HUES6 (cell line): ENCODE measurements at regions not wholly inside any gene's neighbourhood (a gene's known extent, or its start where the extent isn't known, plus 50 kb on each side); places are given as distances from the start of the nearest gene placed in this dataset.

Experiments used
- H3K27ac ChIP-seq: 2 replicates; pipeline ENCODE4 v1.7.0; 2013; ENCODE audit warnings: low read depth, mild to moderate bottlenecking, low read length, inconsistent platforms
- H3K27me3 ChIP-seq: 2 replicates; pipeline ENCODE4 v1.6.1; 2013; ENCODE audit warnings: low read length; ENCODE audit not compliant: control insufficient read depth, insufficient read depth
- H3K36me3 ChIP-seq: 2 replicates; pipeline ENCODE4 v1.6.1; 2013; ENCODE audit warnings: low read length; ENCODE audit not compliant: control insufficient read depth, insufficient read depth
- H3K4me1 ChIP-seq: 2 replicates; pipeline ENCODE4 v1.6.1; 2013; ENCODE audit warnings: low read length; ENCODE audit not compliant: control insufficient read depth, insufficient read depth
- H3K4me3 ChIP-seq: 2 replicates; pipeline ENCODE4 v1.5.1; 2013; ENCODE audit warnings: low read depth, low read length
- H3K9ac ChIP-seq: one replicate; pipeline ENCODE4 v1.6.1; 2013; ENCODE audit warnings: mild to moderate bottlenecking, low read length
- H3K9me3 ChIP-seq: 2 replicates; pipeline ENCODE4 v1.6.1; 2013; ENCODE audit warnings: low read depth, low read length; ENCODE audit not compliant: control insufficient read depth, insufficient read depth

DNA sequence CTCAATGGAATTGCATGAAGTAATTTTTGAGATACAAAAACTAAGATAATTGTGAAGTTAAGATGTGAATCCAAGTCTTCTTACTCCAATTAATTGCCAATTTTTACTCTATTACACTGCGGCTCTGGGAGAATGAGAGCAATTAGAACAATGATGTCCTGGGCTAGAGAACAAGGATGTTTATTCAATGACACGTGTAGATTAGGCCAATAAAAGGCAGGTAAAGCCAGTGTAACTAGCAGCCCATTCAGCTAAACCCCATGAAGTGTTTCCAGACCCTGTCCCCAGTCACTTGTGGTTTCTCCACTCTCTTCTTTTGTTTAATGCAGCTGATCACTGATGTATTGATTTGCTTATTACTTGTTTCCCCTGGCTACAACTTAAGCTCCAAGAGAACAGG, 381.1 kb upstream of the ARHGEF26 start:
- H3K27ac ChIP-seq: no peak overlapping the region

DNA sequence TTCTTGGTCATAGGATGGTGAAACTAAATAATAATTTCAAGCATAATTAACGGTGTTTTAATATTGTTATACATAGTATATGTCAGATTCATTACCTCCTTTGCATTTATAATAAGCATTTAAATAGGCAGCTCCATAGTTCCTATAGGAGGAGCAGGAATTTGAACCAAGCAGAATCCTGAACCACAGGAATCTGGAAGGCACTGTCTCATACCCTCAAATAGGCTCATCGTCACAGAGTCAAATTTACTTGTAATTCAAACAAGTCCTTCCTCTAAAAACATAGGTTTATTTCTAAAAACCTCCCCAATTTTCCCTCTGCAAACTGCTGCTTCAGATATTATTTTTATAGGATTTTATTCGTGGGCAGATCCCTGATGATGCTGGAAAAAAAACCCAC, 376.3 kb upstream of the ARHGEF26 start:
- Histone ChIP-seq H3K4me1 (no peaks in the 10 kb centered on the region; the same call in 1 of the 2 replicates), H3K9me3 (no peaks in the 10 kb centered on the region), H3K36me3 (no peaks in the 10 kb centered on the region), H3K27ac (no peak overlapping the region), H3K9ac (no peak overlapping the region), H3K4me3 (no peak overlapping the region), H3K27me3 (no peaks in the 10 kb centered on the region)

More for the DNA sequence above, 381.1 kb upstream of the ARHGEF26 start:
- H3K4me1 ChIP-seq: no peaks in the 10 kb centered on the region; the same call in 1 of the 2 replicates
- H3K4me3 ChIP-seq: no peak overlapping the region
- H3K27me3 ChIP-seq: no peaks in the 10 kb centered on the region
- H3K9ac ChIP-seq: no peak overlapping the region
- no peaks in the 10 kb centered on the region; the same call in 1 of the 2 replicates for H3K9me3 ChIP-seq
- no peaks in the 10 kb centered on the region for H3K36me3 ChIP-seq

DNA sequence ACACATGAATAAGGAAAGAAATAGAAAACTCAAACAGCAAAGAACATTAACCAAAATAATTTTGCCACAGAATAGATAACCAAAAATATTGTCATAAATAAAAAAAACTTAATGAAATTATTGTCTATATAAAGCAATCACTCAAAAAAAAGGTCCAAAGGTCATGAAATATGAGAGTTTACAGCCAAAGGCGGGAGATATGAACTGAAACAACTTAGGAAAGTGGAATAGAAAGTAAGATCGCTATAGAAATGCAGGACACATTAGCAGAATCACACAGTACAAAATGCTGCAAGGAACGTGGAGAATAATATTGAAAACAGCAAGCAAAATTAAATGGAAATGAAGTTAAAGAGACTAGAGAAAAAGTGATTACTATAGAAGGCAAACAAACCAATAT, 375.0 kb upstream of the ARHGEF26 start:
- no peak overlapping the region for H3K27ac ChIP-seq
- H3K9ac ChIP-seq: no peak overlapping the region
- H3K4me3 ChIP-seq: no peak overlapping the region
- no peaks in the 10 kb centered on the region for H3K36me3 ChIP-seq
- no peaks in the 10 kb centered on the region; the same call in 1 of the 2 replicates for H3K4me1 ChIP-seq
- H3K9me3 ChIP-seq: no peaks in the 10 kb centered on the region
- no peaks in the 10 kb centered on the region for H3K27me3 ChIP-seq

DNA sequence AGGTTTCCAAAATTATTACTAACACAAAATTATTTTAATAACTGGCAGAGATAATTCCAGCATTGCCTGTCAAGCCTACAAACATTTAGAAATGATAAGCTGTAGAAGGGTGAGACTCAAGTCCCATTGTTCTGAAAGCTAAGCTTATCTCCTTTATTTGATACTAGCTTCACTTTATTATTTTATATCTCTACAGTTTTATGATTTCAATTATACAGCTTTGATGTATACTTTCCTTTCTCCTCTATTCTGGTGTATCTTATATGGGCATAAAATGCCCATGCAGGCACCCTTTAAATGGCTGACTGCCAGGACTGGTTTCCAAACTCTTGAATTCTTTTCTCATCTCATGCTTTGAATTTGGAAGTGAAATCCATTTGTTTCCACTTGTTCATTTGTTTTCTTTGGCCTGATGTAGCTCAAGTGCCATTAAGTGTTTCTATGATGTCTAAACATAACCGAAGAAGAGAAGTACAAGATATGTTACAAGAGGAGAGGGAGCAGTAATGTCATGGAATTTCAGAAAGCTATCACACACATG, 372.1 kb upstream of the ARHGEF26 start:
- no peaks in the 10 kb centered on the region for H3K27me3 ChIP-seq
- no peaks in the 10 kb centered on the region for H3K4me1 ChIP-seq
- H3K4me3 ChIP-seq: no peak overlapping the region

DNA sequence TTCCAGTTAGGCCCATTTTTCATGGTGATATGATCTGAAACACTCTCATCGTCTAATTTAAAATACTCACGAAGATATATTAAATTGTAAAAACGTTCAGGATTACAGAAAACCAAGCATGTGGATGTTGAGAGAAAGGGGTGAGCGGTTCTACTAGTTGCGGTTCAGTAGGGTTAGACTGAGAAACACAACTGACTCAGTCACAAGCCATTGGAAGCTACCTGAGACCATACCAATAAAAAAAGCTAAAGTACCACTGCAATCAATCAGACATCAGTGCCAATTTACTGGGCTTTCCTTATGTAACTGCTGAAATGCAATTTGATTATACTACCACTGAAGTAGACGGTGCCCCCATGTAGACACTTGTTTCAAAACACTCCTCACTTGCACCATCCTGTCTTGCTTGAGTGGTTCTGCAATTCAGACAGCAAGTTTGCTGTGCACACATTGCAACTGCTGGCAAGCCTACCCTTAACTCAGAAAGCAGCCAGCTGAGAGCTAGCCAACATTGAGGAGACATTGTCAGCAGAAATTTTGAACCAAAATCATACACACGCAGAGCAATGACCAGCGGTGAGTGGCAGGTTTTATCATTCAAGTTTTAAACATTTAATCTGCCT, 368.7 kb upstream of the ARHGEF26 start:
- Histone ChIP-seq H3K27ac (no peak overlapping the region), H3K27me3 (no peaks in the 10 kb centered on the region), H3K9me3 (no peaks in the 10 kb centered on the region), H3K9ac (no peak overlapping the region), H3K4me3 (no peak overlapping the region), H3K36me3 (no peaks in the 10 kb centered on the region), H3K4me1 (no peaks in the 10 kb centered on the region)

More for the DNA sequence above, 372.1 kb upstream of the ARHGEF26 start:
- no peak overlapping the region for H3K9ac ChIP-seq
- H3K36me3 ChIP-seq: no peaks in the 10 kb centered on the region
- H3K27ac ChIP-seq: no peak overlapping the region
- no peaks in the 10 kb centered on the region for H3K9me3 ChIP-seq

DNA sequence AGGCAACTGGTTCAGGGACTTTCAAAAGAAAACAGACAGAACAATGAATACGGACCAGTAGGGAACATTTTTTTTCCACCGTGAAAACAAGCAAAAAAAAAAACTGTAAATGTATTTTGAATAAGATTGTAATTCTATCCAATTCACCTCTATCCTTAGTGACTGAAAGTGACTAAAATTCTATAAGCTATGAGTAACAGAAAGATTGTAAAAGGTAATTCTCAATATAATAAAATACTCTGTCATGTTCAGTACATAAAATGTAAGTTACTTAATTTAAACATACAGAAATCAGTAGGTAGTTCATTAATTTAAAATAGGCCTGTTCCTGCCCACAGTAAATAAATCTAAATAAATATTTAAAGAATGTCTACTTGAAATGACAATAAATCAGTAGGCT, 368.2 kb upstream of the ARHGEF26 start:
- Histone ChIP-seq H3K27me3 (no peaks in the 10 kb centered on the region), H3K4me1 (no peaks in the 10 kb centered on the region), H3K9me3 (no peaks in the 10 kb centered on the region), H3K9ac (no peak overlapping the region), H3K27ac (no peak overlapping the region), H3K36me3 (no peaks in the 10 kb centered on the region), H3K4me3 (no peak overlapping the region)

DNA sequence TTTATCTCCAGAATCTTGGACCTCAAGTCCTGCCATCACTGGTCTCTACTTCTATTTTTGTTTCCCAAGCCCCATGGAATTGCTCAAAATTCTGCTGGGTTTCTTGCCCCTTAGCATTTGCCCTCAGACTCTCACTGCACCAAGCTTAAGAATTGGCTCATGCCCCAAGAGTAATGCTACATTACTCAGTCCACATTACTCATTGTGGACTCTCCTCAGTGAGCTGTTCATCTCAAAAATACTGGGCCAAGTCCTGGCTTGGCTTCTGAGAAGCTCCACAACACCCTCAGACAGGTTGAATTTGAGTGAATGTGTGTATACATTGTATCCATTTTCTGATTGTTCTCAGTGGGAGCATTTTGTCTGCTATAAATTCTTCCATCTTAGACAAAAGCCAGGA, 364.4 kb upstream of the ARHGEF26 start:
- Histone ChIP-seq H3K9ac (no peak overlapping the region), H3K27ac (no peak overlapping the region), H3K4me3 (no peak overlapping the region), H3K27me3 (no peaks in the 10 kb centered on the region), H3K9me3 (no peaks in the 10 kb centered on the region), H3K4me1 (no peaks in the 10 kb centered on the region), H3K36me3 (no peaks in the 10 kb centered on the region)

DNA sequence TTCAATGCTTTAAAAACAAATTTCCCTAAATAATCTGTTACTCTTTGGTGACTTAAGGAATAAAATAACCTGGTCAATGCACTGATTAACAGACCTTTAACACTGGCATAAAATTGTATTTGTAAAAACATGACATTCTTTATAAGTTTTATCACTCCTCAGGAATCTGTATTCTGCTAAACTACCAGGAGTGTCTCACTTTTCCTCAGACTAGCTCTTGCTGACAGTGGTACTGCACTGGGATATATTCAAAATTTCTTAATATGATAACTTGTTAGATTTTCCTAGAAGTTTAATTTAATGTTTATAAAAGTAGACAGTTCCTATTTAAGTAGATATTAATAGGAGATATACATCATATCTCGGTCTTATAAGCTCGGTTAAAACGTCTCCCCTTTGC, 363.4 kb upstream of the ARHGEF26 start:
- no peak overlapping the region for H3K9ac ChIP-seq
- no peak overlapping the region for H3K4me3 ChIP-seq
- no peaks in the 10 kb centered on the region for H3K4me1 ChIP-seq

DNA sequence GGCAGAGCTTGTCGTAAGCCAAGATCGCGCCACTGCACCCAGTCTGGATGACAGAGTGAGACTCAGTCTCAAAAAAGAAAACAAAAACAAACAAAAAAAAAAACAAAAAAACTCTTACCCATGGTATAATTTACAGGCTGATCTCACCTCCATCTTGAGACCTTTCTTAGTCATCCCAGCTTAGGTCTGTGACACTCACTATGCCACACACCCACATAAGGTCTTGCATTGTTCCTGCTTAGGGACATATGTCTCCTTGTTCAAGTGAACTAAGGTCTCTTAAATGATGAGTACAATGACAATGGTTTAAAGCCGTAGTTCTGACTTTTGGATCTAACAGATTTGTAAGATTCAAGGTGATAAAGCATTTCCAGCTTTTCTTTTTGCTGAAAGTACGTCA, 360.2 kb upstream of the ARHGEF26 start:
- Histone ChIP-seq H3K4me1 (no peaks in the 10 kb centered on the region), H3K4me3 (no peak overlapping the region), H3K27ac (no peak overlapping the region), H3K36me3 (no peaks in the 10 kb centered on the region), H3K27me3 (no peaks in the 10 kb centered on the region), H3K9ac (no peak overlapping the region), H3K9me3 (no peaks in the 10 kb centered on the region)

More for the DNA sequence above, 363.4 kb upstream of the ARHGEF26 start:
- H3K9me3 ChIP-seq: no peaks in the 10 kb centered on the region
- no peaks in the 10 kb centered on the region for H3K36me3 ChIP-seq
- no peaks in the 10 kb centered on the region for H3K27me3 ChIP-seq
- H3K27ac ChIP-seq: no peak overlapping the region

DNA sequence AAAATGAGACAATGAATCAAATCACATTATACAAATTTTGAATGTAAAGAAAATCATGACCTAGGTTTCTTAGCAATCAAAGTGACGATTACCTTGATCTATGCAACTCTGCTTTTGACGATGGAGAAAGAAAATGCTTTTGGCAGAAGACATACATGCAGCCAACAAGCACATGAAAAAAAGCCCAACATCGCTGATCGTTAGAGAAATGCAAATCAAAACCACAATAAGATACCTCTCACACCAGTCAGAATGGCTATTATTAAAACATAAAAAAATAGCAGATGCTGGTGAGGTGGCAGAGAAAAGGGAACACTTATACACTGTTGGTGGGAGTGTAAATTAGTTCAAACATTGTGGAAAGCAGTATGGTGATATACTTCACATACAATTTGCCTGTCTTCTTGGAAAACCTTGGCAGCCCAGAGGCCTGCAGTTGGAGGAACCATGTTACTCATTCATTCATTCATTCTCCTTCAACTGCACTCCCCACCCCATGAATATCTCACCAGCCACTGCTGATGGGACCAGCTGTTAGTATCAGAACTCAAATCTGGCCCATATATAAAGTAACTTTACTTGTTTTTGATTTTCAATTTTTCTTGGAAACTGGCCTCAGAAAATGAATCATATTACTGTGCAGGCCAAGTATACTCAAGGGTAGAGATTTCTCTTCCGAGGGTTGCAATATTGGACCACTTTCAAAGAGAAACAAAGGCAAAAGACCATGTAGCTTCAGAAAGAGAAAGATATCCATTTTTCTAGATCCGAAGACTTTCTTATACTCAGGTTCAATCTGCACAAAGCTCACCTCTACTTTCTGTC, 358.6 kb upstream of the ARHGEF26 start:
- Histone ChIP-seq H3K27ac (no peak overlapping the region), H3K4me3 (no peak overlapping the region), H3K4me1 (no peaks in the 10 kb centered on the region), H3K36me3 (no peaks in the 10 kb centered on the region), H3K27me3 (no peaks in the 10 kb centered on the region), H3K9ac (no peak overlapping the region), H3K9me3 (no peaks in the 10 kb centered on the region)
